NCI-H345 (cell line): ENCODE measurements at regions not wholly inside any gene's neighbourhood (a gene's known extent, or its start where the extent isn't known, plus 50 kb on each side); places are given as distances from the start of the nearest gene placed in this dataset.
"Not testable (repeated sequence)": the region's sequence is repeated elsewhere in the genome, so short reads cannot be mapped to it uniquely, and the experiment has no call there.

Experiments used
- DNase-seq: peaks from one replicate; lab custom pipeline; 2025; lab: John Stamatoyannopoulos, UW

GRCh38 chr2:39487398-39488250 lies 50.5 kb upstream of the MAP4K3 start:
- no peak for DNase-seq

DNA sequence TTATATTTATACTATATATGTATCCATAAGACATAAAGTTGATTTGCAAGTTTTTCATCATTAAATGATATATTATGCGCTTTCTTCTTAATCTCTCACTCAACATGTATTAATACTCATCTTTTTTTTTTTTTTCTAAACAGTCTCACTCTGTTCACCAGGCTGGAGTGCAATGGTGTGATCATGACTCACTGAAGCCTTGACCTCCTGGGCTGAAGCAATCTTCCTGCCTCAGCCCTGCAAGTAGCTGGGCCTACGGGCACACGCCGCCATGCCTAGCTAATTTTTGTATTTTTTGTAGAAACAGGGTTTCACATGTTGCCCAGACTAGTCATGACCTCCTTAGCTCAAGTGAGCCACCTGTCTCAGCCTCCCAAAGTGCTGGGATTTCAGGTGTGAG lies 51.4 kb upstream of the MAP4K3 start:
- DNase-seq = no peak

GRCh38 chr2:39490586-39490985 lies 53.5 kb upstream of the MAP4K3 start:
- no peak for DNase-seq

DNA sequence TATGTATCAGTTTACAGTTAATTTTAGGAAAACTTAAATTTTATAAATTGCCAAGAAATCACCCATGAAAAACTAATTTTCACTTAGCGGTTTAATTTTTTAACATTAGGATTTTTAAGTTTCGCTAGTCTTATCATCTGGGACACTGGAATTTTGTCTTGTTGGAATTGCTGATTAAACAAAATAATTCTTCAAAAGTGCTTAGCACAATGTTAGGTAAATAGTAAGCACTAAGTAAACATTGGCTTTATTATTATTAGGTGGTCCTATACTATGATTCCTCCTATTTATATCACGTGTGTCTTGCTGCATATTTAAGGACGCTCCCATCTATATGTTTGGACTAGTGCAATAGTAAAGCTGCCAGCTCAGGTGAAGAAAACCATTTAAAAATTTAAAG lies 54.6 kb upstream of the MAP4K3 start:
- DNase-seq = no peak

- DNase-seq = no peak
Observed at GRCh38 chr2:39492095-39492590, 55.1 kb upstream of the MAP4K3 start.

DNA sequence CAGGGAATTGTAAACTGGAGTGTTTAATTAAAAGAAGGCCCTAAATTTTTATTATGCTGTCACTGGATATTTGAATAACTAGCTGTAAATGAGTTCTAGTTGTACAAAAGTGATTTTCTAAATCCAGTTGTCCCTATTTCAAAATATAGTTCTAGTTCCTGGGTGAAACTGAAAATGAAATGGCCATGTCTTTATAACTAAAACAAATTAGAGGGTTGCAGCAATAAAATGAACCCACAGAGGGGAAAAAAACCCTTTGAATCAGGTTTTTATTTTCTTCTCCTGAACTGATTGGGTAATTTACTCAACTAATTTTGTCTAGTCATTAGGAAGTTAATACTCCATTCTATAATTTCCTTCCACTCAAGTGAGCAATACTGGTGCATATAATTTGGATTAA lies 55.6 kb upstream of the MAP4K3 start:
- no peak for DNase-seq

DNA sequence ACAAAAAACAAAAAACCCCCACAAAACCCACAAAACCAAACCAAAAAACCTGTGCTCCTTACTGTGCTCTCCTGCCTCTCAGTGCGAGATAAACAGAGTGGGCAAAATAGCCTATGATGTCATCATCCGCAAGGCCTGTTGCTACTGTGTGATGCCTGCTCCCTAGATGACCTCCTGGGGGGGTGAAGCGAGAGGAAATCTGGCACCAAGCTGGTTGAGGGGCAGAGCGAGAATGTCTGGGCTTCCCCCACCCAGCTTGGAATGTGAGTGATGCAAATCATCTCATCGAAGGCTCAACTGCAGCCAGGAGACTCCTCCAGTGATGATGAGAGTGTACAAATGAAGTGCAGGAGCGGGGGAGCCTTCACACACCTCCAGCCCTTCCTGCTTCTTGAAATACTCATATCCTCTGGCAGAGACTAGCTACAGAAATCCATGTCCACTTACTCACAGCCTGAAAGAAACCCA lies 57.7 kb upstream of the MAP4K3 start:
- DNase-seq = no peak

GRCh38 chr2:39497082-39497801 lies 60.2 kb upstream of the MAP4K3 start:
- no peak for DNase-seq

GRCh38 chr2:39498176-39498575 lies 61.1 kb upstream of the MAP4K3 start:
- not testable (repeated sequence) for DNase-seq

DNA sequence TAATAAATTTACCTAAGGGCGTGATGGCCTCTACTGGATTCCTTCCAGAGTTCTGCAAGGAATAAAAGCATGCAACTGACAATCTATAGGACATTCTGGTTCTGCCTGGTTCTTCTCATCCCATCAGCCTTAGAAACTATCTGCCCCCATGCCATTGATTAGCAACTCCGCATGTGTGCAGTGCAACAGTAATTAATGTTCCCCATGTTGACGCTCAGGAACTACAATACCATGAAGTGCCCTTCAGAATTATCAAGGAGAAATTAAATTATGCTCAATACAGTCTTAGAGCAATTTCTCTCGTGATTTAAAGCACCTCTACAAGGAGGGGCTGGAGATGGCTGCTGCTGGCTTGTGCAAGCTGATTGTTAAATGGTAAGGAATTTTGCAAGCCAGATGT lies 61.7 kb upstream of the MAP4K3 start:
- no peak for DNase-seq

- DNase-seq = no peak
Observed at GRCh38 chr2:39499336-39499735, 62.3 kb upstream of the MAP4K3 start.

DNA sequence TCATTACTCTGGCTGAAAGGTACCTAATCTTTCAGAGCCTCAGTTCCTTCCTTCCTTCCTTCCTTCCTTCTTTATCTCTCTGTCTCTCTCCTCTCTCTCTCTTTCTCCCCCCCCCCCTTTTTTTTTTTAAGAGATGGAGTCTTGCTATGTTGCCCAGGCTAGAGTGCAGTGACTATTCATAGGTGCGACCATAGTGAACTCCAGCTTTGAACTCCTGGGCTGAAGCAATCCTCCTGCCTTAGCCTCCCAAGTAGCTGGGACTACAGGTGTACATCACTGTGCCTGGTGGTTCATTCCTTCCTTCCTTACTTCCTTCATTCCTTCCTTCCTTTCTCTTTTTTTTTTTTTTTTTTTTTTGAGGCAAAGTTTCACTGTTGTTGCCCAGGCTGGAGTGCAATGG lies 64.3 kb upstream of the MAP4K3 start:
- no peak for DNase-seq

DNA sequence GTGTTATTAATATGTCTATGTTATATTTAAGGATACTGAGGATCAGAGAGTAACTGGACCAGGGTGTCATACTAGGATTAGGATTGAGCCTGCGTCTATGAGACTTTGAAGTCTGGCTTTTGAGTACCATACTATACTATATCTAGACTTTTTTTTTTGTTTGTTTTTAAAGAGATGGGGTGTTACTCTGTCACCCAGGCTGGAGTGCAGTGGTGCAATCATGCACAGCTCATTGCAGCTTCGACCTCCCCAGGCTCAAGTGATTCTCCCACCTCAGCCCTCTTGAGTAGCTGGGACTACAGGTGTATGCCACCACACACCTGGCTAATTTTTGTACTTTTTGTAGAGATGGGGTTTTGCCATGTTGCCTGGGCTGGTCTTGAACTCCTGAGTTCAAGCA lies 66.2 kb upstream of the MAP4K3 start:
- no peak for DNase-seq

GRCh38 chr2:39504790-39505335 lies 67.8 kb upstream of the MAP4K3 start:
- DNase-seq = no peak

DNA sequence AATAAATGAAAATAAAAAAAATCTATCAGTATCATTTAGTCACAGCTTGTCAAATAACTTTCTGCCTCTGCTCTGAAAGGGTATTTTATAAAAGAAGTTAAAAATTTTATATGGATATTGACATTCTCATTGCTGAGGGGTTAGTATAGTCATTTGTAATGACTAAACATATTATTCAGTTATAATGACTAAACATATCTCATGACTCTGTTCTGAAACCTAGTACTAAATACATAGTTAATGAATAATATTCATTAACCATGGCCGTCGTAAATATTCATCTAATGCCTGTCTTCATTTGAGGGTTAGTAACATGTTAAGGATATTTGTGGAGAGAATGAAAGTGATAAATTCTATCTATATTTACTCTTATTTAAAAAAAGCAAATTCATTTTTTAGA lies 69.1 kb upstream of the MAP4K3 start:
- no peak for DNase-seq

- no peak for DNase-seq
Observed at GRCh38 chr2:39508198-39508597, 71.1 kb upstream of the MAP4K3 start.

GRCh38 chr2:39510140-39510539 lies 73.1 kb upstream of the MAP4K3 start:
- DNase-seq = no peak

DNA sequence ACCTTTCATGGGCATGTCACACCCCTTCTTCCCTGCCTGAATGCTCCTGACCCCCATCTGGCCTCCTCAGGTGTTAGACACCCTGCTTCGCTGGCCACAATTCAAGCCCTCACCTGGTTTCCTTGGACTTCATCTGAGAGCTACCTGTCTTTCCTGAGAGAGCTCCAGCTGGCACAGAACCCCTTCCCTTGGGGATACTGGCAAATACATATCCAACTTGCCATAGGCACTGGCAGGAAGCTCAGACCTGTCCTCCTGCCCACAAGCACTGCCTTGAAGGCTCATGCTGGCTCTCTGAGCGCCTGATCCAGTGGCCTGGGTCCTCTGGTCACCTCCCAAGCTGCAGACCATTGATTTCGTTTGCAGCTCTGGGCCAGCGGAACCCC lies 74.1 kb upstream of the MAP4K3 start:
- DNase-seq = no peak

DNA sequence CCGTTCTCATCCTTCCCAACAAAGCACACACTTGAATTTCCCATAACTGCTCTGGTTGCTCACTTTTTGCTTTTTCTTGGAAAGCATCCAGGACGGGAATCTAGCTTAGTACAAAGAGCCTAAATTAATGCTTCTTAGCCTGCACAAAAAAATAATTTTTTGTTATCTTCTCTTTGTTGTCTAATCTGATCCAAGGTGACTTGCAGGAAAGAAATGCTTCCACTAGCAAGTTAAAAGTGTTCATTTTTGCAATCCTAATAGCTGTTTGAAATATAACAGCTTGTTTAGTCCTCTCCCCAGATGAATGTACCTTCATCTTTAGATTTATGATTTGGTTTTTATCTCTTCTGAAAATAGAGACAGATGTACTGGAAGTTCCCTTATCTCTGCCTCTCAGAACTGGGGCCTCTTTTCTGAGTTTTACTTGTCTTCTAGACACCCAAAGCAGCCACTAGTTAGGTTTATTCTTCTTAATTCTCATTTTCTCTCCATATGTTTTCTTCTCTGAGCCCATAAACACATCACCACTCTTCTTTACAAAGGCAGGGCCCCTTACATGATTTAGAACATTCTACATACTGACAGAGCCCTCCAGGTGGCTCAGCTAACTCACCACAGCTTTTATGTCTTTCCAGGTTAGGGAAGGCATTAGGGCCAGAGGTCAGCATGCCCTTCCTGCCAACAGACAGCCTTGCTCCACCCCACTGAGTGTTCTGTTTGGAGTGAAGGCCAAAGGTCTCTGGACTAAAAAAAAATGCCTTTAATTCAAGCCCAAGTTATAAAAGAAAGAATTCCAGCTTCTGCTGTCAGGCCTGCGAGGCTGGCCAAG lies 74.7 kb upstream of the MAP4K3 start:
- no peak for DNase-seq

- DNase-seq = no peak
Observed at GRCh38 chr2:39512434-39512935, 75.4 kb upstream of the MAP4K3 start.

DNA sequence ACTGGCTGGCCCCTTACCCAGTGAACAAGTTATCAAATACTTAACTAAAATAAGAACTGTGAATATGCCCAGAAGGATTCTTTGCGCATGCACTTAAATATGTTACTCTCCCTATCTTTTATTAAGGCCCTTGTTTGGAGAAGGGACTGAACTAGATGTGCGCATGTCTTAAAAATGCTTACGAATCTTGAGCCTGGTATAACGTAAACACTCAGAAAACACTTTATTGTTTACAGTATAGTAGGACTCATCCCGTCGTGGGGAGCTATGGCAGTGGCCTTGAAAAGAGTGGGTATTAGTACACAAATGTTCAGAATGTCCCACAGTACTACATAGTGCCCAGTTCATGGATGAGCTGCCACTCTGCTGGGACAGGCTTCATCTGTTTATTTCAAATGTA lies 75.9 kb upstream of the MAP4K3 start:
- DNase-seq = no peak

DNA sequence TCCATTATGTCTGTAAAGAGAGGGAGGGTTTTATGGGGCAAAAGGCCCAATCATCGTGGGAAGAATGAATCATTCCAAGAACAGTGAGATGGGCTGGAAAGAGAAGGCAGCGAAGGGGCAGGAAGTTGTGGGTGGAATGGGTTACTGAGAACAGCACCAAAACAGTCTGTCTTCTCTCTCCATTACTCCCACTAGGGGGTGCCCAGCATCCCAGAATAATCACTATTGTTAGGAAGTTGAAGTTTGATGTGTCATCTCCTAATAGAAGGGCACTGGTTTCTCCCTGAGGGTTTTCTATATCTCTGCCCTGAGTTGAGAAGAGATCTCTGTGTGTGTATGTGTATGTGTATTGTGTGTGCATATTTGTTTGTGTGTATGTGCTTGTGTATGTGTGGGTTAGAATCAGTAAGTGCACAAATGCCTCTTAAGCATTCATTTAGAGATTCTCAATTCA lies 76.6 kb upstream of the MAP4K3 start:
- DNase-seq = peak; percentile 25
